PC-9 (cell line): ENCODE measurements at regions not wholly inside any gene's neighbourhood (a gene's known extent, or its start where the extent isn't known, plus 50 kb on each side); places are given as distances from the start of the nearest gene placed in this dataset.
"Not testable (repeated sequence)": the region's sequence is repeated elsewhere in the genome, so short reads cannot be mapped to it uniquely, and the experiment has no call there.

Source experiments
- CTCF ChIP-seq: fragments of 200-600 bp; sonication (generic); conservative IDR thresholded peaks from 2 replicates; pipeline ENCODE4 v1.6.1; 2017; ENCODE audit warnings: mixed run types, antibody characterized with exemption, mild to moderate bottlenecking, moderate library complexity
- EZH2 ChIP-seq: fragments of 200-600 bp; sonication (generic); IDR thresholded peaks from 2 replicates; pipeline ENCODE4 v1.8.0; 2017; ENCODE audit warnings: antibody characterized with exemption, low read depth

- not testable (repeated sequence) for TF ChIP-seq CTCF, EZH2
Observed at GRCh38 chr7:32668387-32669097, 173.3 kb downstream of the AVL9 start.
